ENCODE measurements at regions not wholly inside any gene's neighbourhood (a gene's known extent, or its start where the extent isn't known, plus 50 kb on each side); places are given as distances from the start of the nearest gene placed in this dataset.

- intact Hi-C loops (cut with DNase I): no loop called here
- no peak overlapping the region for H3K4me3 ChIP-seq
- TF ChIP-seq CTCF (IDR thresholded peaks at IDR 0.05): no peak
These were observed 351.9 kb upstream of the MIR17HG start for GRCh38 chr13:90995614-90996013.

GRCh38 chr13:90997951-90998350, 349.5 kb upstream of the MIR17HG start:
- Histone ChIP-seq H3K27ac (no peak overlapping the region), H3K4me3 (no peak overlapping the region), H3K4me1 (no peaks in the 10 kb centered on the region), H3K27me3 (no peaks in the 10 kb centered on the region), H3K36me3 (no peaks in the 10 kb centered on the region), H3K9me3 (no peaks in the 10 kb centered on the region)
- intact Hi-C loops (cut with DNase I): no loop called here
- no peak for TF ChIP-seq CTCF (IDR thresholded peaks at IDR 0.05)
- no peak for DNase-seq (ENCODE audit: low spot score in 2 of 2)

More at GRCh38 chr13:90995614-90996013, 351.9 kb upstream of the MIR17HG start:
- H3K9me3 ChIP-seq: no peaks in the 10 kb centered on the region
- no peak for DNase-seq (ENCODE audit: low spot score in 2 of 2)
- no peaks in the 10 kb centered on the region for H3K36me3 ChIP-seq
- no peak overlapping the region for H3K27ac ChIP-seq
- no peaks in the 10 kb centered on the region for H3K27me3 ChIP-seq
- H3K4me1 ChIP-seq: no peaks in the 10 kb centered on the region

GRCh38 chr13:90999401-90999800, 348.1 kb upstream of the MIR17HG start:
- no peak for DNase-seq (ENCODE audit: low spot score in 2 of 2)
- Histone ChIP-seq H3K27me3 (no peaks in the 10 kb centered on the region), H3K36me3 (no peaks in the 10 kb centered on the region), H3K9me3 (no peaks in the 10 kb centered on the region), H3K4me1 (no peaks in the 10 kb centered on the region), H3K4me3 (no peak overlapping the region), H3K27ac (no peak overlapping the region)
- intact Hi-C loops (cut with DNase I): no loop called here
- no peak for TF ChIP-seq CTCF (IDR thresholded peaks at IDR 0.05)

GRCh38 chr13:91001371-91001770, 346.1 kb upstream of the MIR17HG start:
- no peak for TF ChIP-seq CTCF (IDR thresholded peaks at IDR 0.05)
- no peaks in the 10 kb centered on the region for H3K36me3 ChIP-seq
- no peak for DNase-seq (ENCODE audit: low spot score in 2 of 2)
- H3K27ac ChIP-seq: no peak overlapping the region
- no peaks in the 10 kb centered on the region for H3K9me3 ChIP-seq
- no peaks in the 10 kb centered on the region for H3K4me1 ChIP-seq
- H3K4me3 ChIP-seq: no peak overlapping the region
- no peaks in the 10 kb centered on the region for H3K27me3 ChIP-seq
- intact Hi-C loops (cut with DNase I): no loop called here

- Histone ChIP-seq H3K9me3 (no peaks in the 10 kb centered on the region), H3K36me3 (no peaks in the 10 kb centered on the region), H3K4me1 (no peaks in the 10 kb centered on the region), H3K27ac (no peak overlapping the region), H3K4me3 (no peak overlapping the region), H3K27me3 (no peaks in the 10 kb centered on the region)
- no peak for DNase-seq (ENCODE audit: low spot score in 2 of 2)
- intact Hi-C loops (cut with DNase I): no loop called here
- TF ChIP-seq CTCF (IDR thresholded peaks at IDR 0.05): no peak
These were observed 332.8 kb upstream of the MIR17HG start for GRCh38 chr13:91014696-91015095.

GRCh38 chr13:91017031-91017668, 330.3 kb upstream of the MIR17HG start:
- intact Hi-C loops (cut with DNase I): no loop called here
- Histone ChIP-seq H3K27me3 (no peaks in the 10 kb centered on the region), H3K4me3 (no peak overlapping the region), H3K9me3 (no peaks in the 10 kb centered on the region), H3K27ac (no peak overlapping the region), H3K36me3 (no peaks in the 10 kb centered on the region), H3K4me1 (no peaks in the 10 kb centered on the region)
- no peak for DNase-seq (ENCODE audit: low spot score in 2 of 2)
- peak in 2 of 3 experiments; percentile 29 to 53 for TF ChIP-seq CTCF (IDR thresholded peaks at IDR 0.05)
